ENCODE measurements at regions not wholly inside any gene's neighbourhood (a gene's known extent, or its start where the extent isn't known, plus 50 kb on each side); places are given as distances from the start of the nearest gene placed in this dataset.

GRCh38 chr22:34902335-34902734 is 163.6 kb upstream of the ISX start:
- DNase-seq (ENCODE audit: low read depth in 2 of 2), result no peak

DNA sequence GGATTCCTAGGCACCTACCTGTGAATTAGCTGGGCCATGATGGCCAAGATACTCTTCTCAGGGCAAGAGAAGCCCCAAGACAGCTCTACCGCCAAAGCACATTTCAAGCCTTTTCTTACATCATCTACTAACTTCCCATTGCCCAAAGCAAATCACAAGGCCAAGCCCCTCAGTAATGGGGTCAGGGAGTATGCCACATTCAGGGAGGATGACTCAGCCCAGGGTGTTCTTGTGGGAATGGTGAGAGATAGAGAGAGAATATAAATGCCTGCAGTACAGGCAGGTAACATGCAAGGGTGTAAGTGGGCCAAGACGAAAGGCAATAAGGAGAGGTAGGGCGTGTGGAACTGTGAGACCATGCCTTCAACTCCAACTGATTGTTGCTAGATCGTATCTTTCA is 162.5 kb upstream of the ISX start:
- no peak for DNase-seq (ENCODE audit: low read depth in 2 of 2)

DNA sequence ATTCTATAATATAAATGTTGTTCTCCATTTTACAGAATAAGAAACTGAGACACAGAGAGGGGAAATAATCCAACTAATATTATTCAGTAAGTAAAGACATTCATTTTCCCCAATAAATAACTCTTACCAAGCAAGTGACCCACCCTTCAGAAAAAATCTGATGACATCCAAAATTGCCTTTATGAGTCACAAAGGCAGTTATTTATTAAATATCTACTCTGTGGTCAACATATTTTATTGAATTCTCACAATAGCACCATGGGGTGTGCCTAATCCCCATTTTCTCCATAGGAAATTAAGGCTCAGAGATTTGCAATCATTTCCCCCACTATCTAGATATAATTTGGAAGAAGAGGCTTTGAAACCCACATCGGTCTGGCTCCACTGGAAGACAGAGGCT is 161.5 kb upstream of the ISX start:
- DNase-seq (ENCODE audit: low read depth in 2 of 2), result no peak

GRCh38 chr22:34913826-34914225 is 152.1 kb upstream of the ISX start:
- DNase-seq (ENCODE audit: low read depth in 2 of 2), result no peak

DNA sequence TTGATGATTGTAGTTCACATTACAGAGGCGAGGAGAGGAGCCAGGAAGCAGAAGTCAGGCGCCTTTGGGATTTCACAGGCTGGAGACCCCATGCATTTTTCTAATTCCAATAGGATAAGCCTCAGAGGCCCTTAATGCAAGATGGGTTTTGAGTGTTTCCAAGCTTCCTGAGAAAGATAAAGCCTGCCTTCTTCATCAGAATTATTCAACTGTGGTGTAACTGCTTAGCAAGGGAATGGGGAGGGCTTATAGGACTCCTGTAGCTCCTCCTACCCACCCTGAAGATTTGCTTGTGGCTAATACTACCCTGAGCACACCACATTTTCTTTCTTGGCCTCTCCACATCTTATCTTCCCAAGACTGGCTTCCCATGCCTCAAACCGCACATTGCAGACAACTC is 151.1 kb upstream of the ISX start:
- DNase-seq (ENCODE audit: low read depth in 2 of 2), result no peak

DNA sequence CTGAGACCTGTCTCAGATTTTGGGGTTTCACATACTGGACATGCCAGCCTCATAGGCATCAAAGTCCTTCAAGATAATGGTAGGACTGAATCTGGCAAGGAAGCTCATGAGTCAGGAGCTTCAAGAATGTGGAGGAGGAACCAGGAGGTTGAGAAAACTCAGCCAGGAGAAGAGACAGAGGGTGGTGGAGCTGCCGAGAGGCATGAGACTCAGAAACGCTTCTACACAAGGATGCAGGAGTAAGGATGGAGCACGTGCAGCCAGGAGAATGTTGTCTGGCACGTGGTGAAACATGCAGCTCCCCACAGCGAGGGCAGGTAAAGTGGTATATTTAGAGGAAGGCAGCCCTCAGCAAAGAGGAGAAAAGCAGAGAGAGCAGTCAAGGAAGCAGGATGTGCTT is 148.7 kb upstream of the ISX start:
- no peak for DNase-seq (ENCODE audit: low read depth in 2 of 2)

- DNase-seq (ENCODE audit: low read depth in 2 of 2), result no peak
Measured at GRCh38 chr22:34931026-34931425, 134.9 kb upstream of the ISX start.

DNA sequence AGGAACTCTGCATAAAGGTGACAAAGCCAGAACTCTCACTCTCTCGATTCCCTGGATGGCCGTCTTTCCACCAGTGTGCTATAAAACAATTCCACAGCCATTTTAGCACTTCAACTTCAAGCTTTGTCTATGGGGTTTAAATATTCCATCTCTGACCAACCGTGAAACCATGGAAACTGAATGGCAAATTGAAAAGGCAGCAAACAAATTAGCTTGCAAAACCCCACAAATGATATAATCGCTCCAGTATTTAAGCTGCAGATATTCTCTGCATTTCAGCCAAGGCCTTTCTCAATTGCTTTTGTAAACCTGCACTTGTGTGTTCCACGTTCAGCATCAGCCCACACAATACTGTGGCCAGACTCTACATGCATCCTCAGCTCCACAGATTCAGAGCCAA is 131.7 kb upstream of the ISX start:
- DNase-seq (ENCODE audit: low read depth in 2 of 2), result no peak

- DNase-seq (ENCODE audit: low read depth in 2 of 2), result no peak
Measured at GRCh38 chr22:34943830-34944229, 122.1 kb upstream of the ISX start.

- no peak for DNase-seq (ENCODE audit: low read depth in 2 of 2)
Measured at GRCh38 chr22:34946339-34946985, 119.5 kb upstream of the ISX start.

GRCh38 chr22:34950489-34950888 is 115.5 kb upstream of the ISX start:
- no peak for DNase-seq (ENCODE audit: low read depth in 2 of 2)

- DNase-seq (ENCODE audit: low read depth in 2 of 2), result no peak
Measured at GRCh38 chr22:34951212-34951611, 114.7 kb upstream of the ISX start.

- DNase-seq (ENCODE audit: low read depth in 2 of 2), result no peak
Measured at GRCh38 chr22:34960005-34960404, 106.0 kb upstream of the ISX start.

DNA sequence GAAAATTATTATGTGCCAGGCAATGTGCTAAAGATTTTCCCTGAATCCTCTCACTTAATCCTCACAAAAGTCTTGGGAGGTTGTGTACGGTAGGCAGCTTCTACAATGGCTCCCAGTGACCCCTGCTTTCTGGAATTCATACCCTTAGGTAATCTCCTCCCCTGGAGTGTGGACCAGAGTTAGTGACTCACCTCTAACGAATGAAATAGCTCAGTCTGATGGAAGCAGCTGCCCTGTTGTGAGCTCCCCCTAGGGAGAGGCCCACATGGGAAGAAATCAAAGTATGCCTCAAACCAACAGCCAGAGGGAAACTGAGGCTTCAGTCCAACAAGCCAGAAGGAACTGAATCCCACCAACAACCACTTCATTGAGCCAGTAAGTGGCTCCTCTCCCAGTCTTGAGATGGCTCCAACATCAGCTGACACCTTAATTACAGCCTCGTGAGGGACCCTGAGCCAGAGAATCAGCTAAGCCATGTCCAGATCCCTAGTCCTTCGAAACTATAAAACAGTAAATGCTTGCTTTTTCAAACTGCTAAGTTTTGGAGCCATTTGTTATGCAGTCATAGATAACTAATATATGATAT is 98.9 kb upstream of the ISX start:
- DNase-seq (ENCODE audit: low read depth in 2 of 2), result no peak

GRCh38 chr22:34969001-34969790 is 96.8 kb upstream of the ISX start:
- no peak for DNase-seq (ENCODE audit: low read depth in 2 of 2)

- DNase-seq (ENCODE audit: low read depth in 2 of 2), result no peak
Measured at GRCh38 chr22:34971456-34971855, 94.5 kb upstream of the ISX start.

DNA sequence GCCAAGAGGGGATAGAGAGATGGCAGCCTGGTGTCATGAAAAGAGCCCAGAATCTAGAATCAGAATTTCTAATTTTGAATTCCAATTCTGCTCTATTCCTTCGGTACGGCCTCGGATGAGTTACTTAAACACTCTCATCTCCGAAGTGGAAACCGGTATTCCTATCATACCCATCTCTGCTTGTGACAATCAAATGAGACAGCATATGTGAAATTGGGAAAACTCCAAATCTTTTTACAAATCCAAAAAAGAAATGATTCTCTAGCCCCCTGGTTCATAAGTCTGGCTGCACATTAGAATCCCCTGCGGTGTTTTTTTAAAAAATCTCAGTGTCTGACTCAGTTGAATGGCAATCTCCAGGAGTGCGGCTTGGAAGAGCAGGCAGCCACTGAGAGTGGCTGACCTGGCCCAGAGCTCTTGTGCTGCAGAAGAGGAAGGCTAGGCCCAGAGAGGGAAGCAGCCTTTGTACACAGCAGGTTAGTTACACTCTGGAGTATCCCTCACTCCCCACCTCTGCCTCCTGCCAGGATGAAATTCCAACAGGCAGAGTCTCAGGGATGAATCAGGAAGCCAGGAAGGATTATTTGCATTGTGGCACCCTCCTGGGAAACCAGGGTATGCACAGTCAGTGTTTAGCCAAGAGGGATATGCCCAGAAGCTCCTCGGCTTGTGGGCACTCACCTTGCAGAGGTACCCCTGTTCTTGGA is 93.6 kb upstream of the ISX start:
- no peak for DNase-seq (ENCODE audit: low read depth in 2 of 2)

DNA sequence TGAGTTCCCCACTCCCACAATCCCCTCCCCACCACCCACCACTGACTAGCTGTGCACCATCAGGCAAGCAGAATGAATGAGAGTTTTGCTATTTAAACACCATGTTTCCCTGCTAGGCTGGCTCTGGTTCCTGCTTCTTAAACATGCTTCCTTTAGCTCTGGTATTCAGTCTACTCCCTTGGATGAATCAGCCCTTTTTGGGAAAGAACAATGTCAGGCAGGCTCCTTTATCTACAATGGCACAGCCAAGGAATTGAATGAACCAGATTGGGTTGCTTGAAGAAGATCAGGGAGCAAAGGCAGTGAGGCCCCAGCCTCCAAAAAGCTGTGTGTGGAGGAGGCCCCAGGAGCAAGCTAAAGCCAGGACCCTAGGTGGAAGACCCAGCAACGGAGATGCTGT is 92.9 kb upstream of the ISX start:
- no peak for DNase-seq (ENCODE audit: low read depth in 2 of 2)

GRCh38 chr22:34973926-34974325 is 92.0 kb upstream of the ISX start:
- DNase-seq (ENCODE audit: low read depth in 2 of 2), result no peak

DNA sequence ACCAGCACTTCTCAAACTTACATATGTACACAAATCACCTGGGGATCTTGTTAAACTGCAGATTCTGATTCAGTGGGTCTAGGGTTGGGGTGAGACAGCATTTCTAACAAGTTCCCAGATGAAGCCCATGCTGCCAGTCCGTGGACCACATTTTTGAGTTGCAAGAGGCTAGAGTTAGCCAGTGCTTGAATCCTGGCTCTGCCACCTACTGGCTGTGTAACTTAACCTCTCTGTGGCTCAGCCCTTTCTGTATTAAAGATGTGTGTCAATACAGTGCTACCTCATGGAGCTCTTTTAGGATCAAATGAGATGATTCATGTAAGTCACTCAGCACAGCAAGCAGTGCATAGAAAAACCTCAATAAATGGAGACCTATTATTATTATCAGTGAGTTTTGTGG is 90.2 kb upstream of the ISX start:
- DNase-seq (ENCODE audit: low read depth in 2 of 2), result no peak

- no peak for DNase-seq (ENCODE audit: low read depth in 2 of 2)
Measured at GRCh38 chr22:34976474-34976873, 89.5 kb upstream of the ISX start.

- DNase-seq (ENCODE audit: low read depth in 2 of 2), result no peak
Measured at GRCh38 chr22:34976886-34977285, 89.1 kb upstream of the ISX start.

DNA sequence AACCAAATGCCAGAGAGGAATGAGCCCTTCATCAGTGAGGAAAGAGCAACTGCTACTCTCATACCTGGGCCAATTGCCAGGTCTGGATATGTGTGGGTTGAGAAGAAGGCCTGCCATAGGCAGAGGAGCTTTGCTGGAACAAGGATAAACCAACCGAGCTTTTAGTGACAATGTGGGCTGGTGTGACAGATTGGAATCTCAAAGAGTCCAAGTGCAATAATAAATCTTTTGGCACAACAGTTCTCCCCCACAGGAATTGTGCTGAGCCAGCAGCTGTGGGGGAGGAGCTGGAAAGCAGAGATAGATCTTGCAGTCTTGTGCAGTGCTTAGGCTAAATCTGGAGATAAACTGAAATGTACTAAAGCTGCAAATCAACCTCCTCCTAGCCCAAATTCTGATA is 79.4 kb upstream of the ISX start:
- DNase-seq (ENCODE audit: low read depth in 2 of 2), result no peak

Data from activated CD4-positive, alpha-beta T cell treated with anti-CD3 and anti-CD28 coated beads for 24 hours (primary cell).